Astrocyte (in vitro differentiated cells and primary cell): ENCODE measurements at regions not wholly inside any gene's neighbourhood (a gene's known extent, or its start where the extent isn't known, plus 50 kb on each side); places are given as distances from the start of the nearest gene placed in this dataset.

Experiments
- DNase-seq: peaks from one replicate; pipeline ENCODE4 v3.0.0-alpha.2; 2010; ENCODE audit warnings: low read depth
- FAIRE-seq: peaks from 2 replicates; lab custom pipeline; 2011; peaks lifted over from hg19 to GRCh38; lab: Jason Lieb, UNC
- H2AFZ ChIP-seq: 2 replicates; pipeline ENCODE4 v1.6.0; 2012; ENCODE audit warnings: low read depth, low read length, inconsistent platforms
- H3K27ac ChIP-seq: 2 replicates; pipeline ENCODE4 v1.5.1; 2011; ENCODE audit warnings: low read depth, low read length, inconsistent platforms
- H3K27me3 ChIP-seq: 2 replicates; pipeline ENCODE4 v1.6.0; 2011; ENCODE audit warnings: low read length, inconsistent platforms; ENCODE audit not compliant: insufficient read depth
- H3K36me3 ChIP-seq: 2 replicates; pipeline ENCODE4 v1.5.1; 2011; ENCODE audit warnings: low read length, inconsistent platforms; ENCODE audit not compliant: insufficient read depth
- H3K4me1 ChIP-seq: 2 replicates; pipeline ENCODE4 v1.5.1; 2011; ENCODE audit warnings: low read length, inconsistent platforms; ENCODE audit not compliant: insufficient read depth
- H3K4me2 ChIP-seq: 2 replicates; pipeline ENCODE4 v1.6.0; 2012; ENCODE audit warnings: low read length, inconsistent platforms
- H3K4me3 ChIP-seq: 2 replicates; pipeline ENCODE4 v1.5.1; 2011; ENCODE audit warnings: low read depth, mild to moderate bottlenecking, low read length, inconsistent platforms; ENCODE audit not compliant: insufficient read depth
- H3K79me2 ChIP-seq: 2 replicates; pipeline ENCODE4 v1.6.0; 2012; ENCODE audit warnings: mild to moderate bottlenecking, low read length, inconsistent platforms; ENCODE audit not compliant: insufficient read depth
- H3K9ac ChIP-seq: 2 replicates; pipeline ENCODE4 v1.6.0; 2012; ENCODE audit warnings: mild to moderate bottlenecking, low read length, inconsistent platforms
- H3K9me3 ChIP-seq: 2 replicates; pipeline ENCODE4 v1.5.1; 2012; ENCODE audit warnings: low read depth, mild to moderate bottlenecking, low read length, inconsistent platforms; ENCODE audit not compliant: insufficient read depth
- H4K20me1 ChIP-seq: 2 replicates; pipeline ENCODE4 v1.6.0; 2012; ENCODE audit warnings: low read length, inconsistent platforms; ENCODE audit not compliant: insufficient read depth
- H3K27ac Mint-ChIP-seq: one replicate; pipeline ENCODE4 v1.8.0; 2021; ENCODE audit warnings: mild to moderate bottlenecking, mixed read lengths; ENCODE audit not compliant: unreplicated experiment
- H3K27me3 Mint-ChIP-seq: one replicate; pipeline ENCODE4 v1.8.0; 2021; ENCODE audit warnings: low read depth, mixed read lengths; ENCODE audit not compliant: unreplicated experiment
- H3K36me3 Mint-ChIP-seq: one replicate; pipeline ENCODE4 v1.8.0; 2021; ENCODE audit warnings: low read depth, mixed read lengths; ENCODE audit not compliant: unreplicated experiment
- H3K4me1 Mint-ChIP-seq: one replicate; pipeline ENCODE4 v1.8.0; 2021; ENCODE audit warnings: low read depth, mixed read lengths; ENCODE audit not compliant: unreplicated experiment
- H3K4me3 Mint-ChIP-seq: one replicate; pipeline ENCODE4 v1.8.0; 2021; ENCODE audit warnings: mild to moderate bottlenecking, moderate library complexity, mixed read lengths; ENCODE audit not compliant: unreplicated experiment
- H3K9me3 Mint-ChIP-seq: one replicate; pipeline ENCODE4 v1.8.0; 2021; ENCODE audit warnings: mild to moderate bottlenecking, mixed read lengths; ENCODE audit not compliant: unreplicated experiment
- EZH2 ChIP-seq: IDR thresholded peaks from 2 replicates; pipeline ENCODE4 v1.6.1; 2012; ENCODE audit warnings: mild to moderate bottlenecking, low read length, inconsistent platforms; ENCODE audit not compliant: insufficient read depth
- TF ChIP-seq, protein P1 (sequence below): IDR thresholded peaks from 2 replicates; pipeline ENCODE4 v1.5.1; 2011; ENCODE audit warnings: low read depth, mild to moderate bottlenecking, inconsistent platforms, low read length, moderate library complexity; ENCODE audit not compliant: insufficient read depth

DNA sequence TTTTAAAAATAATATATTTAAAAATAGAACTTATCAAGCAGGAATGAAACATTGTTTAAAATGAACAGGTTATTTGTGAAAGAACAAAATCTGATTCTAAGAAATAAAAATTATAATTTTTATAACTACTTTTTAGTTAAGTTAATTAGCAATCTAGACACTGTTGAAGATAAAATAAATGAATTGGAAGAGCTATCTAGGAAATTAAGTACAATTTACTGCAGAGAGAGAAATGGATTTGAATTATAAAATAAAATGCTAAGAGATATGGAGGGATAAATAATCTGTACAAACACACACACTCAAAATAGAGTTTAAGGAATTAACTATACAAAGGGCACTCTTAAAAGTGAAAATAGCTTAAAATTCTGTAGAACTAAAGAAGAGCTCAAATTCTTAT is 1123.1 kb downstream of the PLA2G4A start:
- Mint-ChIP-seq H3K4me3 (no peak overlapping the region), H3K36me3 (peaks cover 3% of the 10 kb centered on the region), H3K27me3 (no peaks in the 10 kb centered on the region), H3K9me3 (peaks cover 8% of the 10 kb centered on the region), H3K27ac (no peak overlapping the region), H3K4me1 (no peaks in the 10 kb centered on the region)
- FAIRE-seq = no peak
- Histone ChIP-seq H4K20me1 (no peaks in the 10 kb centered on the region), H3K27ac (no peak overlapping the region), H3K4me3 (no peak overlapping the region), H3K4me2 (no peak overlapping the region), H2AFZ (no peak overlapping the region), H3K9me3 (no peaks in the 10 kb centered on the region), H3K79me2 (no peaks in the 10 kb centered on the region), H3K36me3 (no peaks in the 10 kb centered on the region), H3K4me1 (no peaks in the 10 kb centered on the region), H3K27me3 (no peaks in the 10 kb centered on the region), H3K9ac (no peak overlapping the region)
- no peak for TF ChIP-seq EZH2
- TF ChIP-seq, protein P1, sequence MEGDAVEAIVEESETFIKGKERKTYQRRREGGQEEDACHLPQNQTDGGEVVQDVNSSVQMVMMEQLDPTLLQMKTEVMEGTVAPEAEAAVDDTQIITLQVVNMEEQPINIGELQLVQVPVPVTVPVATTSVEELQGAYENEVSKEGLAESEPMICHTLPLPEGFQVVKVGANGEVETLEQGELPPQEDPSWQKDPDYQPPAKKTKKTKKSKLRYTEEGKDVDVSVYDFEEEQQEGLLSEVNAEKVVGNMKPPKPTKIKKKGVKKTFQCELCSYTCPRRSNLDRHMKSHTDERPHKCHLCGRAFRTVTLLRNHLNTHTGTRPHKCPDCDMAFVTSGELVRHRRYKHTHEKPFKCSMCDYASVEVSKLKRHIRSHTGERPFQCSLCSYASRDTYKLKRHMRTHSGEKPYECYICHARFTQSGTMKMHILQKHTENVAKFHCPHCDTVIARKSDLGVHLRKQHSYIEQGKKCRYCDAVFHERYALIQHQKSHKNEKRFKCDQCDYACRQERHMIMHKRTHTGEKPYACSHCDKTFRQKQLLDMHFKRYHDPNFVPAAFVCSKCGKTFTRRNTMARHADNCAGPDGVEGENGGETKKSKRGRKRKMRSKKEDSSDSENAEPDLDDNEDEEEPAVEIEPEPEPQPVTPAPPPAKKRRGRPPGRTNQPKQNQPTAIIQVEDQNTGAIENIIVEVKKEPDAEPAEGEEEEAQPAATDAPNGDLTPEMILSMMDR = no peak
- no peak for DNase-seq

DNA sequence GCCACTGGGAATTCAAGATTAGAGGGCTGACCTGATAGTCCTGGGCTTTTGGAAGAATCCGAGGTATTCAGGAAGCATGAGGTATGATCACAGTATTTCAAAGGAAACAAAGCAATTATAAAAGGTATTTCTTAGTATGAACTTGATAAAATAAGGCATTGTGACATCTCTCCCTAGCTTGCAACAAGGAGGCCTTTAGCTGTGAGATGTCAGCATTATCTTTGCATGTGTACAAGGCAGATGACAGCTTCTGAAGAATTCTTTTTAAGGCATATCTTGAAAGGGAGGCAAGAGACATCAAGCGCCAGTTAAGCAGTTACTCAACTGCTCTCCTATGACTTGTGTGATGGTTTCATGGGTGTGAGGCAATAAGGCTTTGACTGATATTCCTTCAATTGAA is 1123.7 kb downstream of the PLA2G4A start:
- H3K36me3 ChIP-seq = no peaks in the 10 kb centered on the region
- H3K9me3 ChIP-seq = no peaks in the 10 kb centered on the region
- Mint-ChIP-seq H3K4me3 (no peak overlapping the region), H3K9me3 (peaks cover 8% of the 10 kb centered on the region), H3K27ac (no peak overlapping the region), H3K27me3 (no peaks in the 10 kb centered on the region), H3K36me3 (no peaks in the 10 kb centered on the region), H3K4me1 (no peaks in the 10 kb centered on the region)
- no peaks in the 10 kb centered on the region for H3K4me1 ChIP-seq
- H3K9ac ChIP-seq = no peak overlapping the region
- no peak for TF ChIP-seq EZH2
- TF ChIP-seq, protein P1 = no peak
- H3K27ac ChIP-seq = no peak overlapping the region
- no peaks in the 10 kb centered on the region for H3K27me3 ChIP-seq
- FAIRE-seq (no peak), DNase-seq (no peak)
- H4K20me1 ChIP-seq = no peaks in the 10 kb centered on the region
- H3K79me2 ChIP-seq = no peaks in the 10 kb centered on the region
- H2AFZ ChIP-seq = no peak overlapping the region
- H3K4me3 ChIP-seq = no peak overlapping the region
- no peak overlapping the region for H3K4me2 ChIP-seq

DNA sequence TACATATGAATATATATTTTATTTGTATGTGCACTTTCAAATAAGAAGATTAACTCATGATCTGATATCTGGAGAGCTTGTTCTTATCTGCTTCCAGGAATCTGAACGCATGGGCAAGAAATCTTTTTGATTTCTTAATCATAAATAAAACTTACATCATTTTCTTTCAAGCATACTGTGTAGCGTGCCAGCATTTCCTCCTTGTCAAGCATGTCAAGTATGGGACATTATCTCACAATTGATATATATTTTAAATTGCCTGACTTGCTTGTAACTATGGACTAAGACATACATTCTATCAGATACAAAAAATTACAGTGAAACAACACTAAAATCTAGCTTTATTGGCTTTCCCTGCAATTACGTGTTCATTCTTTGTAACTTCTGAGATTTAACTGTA is 1128.2 kb downstream of the PLA2G4A start:
- no peak overlapping the region for H3K4me3 ChIP-seq
- Mint-ChIP-seq H3K4me1 (no peaks in the 10 kb centered on the region), H3K27me3 (no peaks in the 10 kb centered on the region), H3K36me3 (no peaks in the 10 kb centered on the region), H3K4me3 (no peak overlapping the region), H3K27ac (no peak overlapping the region), H3K9me3 (peaks cover 3% of the 10 kb centered on the region)
- H3K27me3 ChIP-seq = no peaks in the 10 kb centered on the region
- no peak overlapping the region for H3K27ac ChIP-seq
- no peak overlapping the region for H2AFZ ChIP-seq
- H3K9ac ChIP-seq = no peak overlapping the region
- no peaks in the 10 kb centered on the region for H3K9me3 ChIP-seq
- no peaks in the 10 kb centered on the region for H3K4me1 ChIP-seq
- H4K20me1 ChIP-seq = no peaks in the 10 kb centered on the region
- FAIRE-seq = no peak
- no peak overlapping the region for H3K4me2 ChIP-seq
- H3K79me2 ChIP-seq = no peaks in the 10 kb centered on the region
- no peak for DNase-seq
- TF ChIP-seq, protein P1 = no peak
- TF ChIP-seq EZH2 = no peak
- H3K36me3 ChIP-seq = no peaks in the 10 kb centered on the region
